Hematopoietic multipotent progenitor cell treated with erythropoietin and hydrocortisone succinate and interleukin-3 and kit ligand, for 15 days (in vitro differentiated cells): ENCODE measurements at regions not wholly inside any gene's neighbourhood (a gene's known extent, or its start where the extent isn't known, plus 50 kb on each side); places are given as distances from the start of the nearest gene placed in this dataset.

Experiments used
- DNase-seq: peaks from one replicate; pipeline ENCODE4 v3.0.0-alpha.2; 2015; ENCODE audit warnings: low spot score

- DNase-seq = no peak
Observed at GRCh38 chr2:7210712-7211111, 293.5 kb downstream of the RNF144A start.

GRCh38 chr2:7225848-7226247 is 308.6 kb downstream of the RNF144A start:
- DNase-seq = no peak

- no peak for DNase-seq
Observed at GRCh38 chr2:7226501-7226900, 309.3 kb downstream of the RNF144A start.

- DNase-seq = no peak
Observed at GRCh38 chr2:7233126-7233525, 315.9 kb downstream of the RNF144A start.

GRCh38 chr2:7237466-7237865 is 320.3 kb downstream of the RNF144A start:
- no peak for DNase-seq

- DNase-seq = no peak
Observed at GRCh38 chr2:7239078-7239477, 321.9 kb downstream of the RNF144A start.

- no peak for DNase-seq
Observed at GRCh38 chr2:7241041-7241745, 324.0 kb downstream of the RNF144A start.

GRCh38 chr2:7242189-7242867 is 325.1 kb downstream of the RNF144A start:
- no peak for DNase-seq

- no peak for DNase-seq
Observed at GRCh38 chr2:7243276-7243675, 326.1 kb downstream of the RNF144A start.

- DNase-seq = no peak
Observed at GRCh38 chr2:7256377-7256776, 339.2 kb downstream of the RNF144A start.

GRCh38 chr2:7262727-7263126 is 345.5 kb downstream of the RNF144A start:
- DNase-seq = no peak

GRCh38 chr2:7264791-7265190 is 347.6 kb downstream of the RNF144A start:
- DNase-seq = no peak

GRCh38 chr2:7265286-7265685 is 348.1 kb downstream of the RNF144A start:
- DNase-seq = no peak

- DNase-seq = no peak
Observed at GRCh38 chr2:7269106-7269643, 352.0 kb downstream of the RNF144A start.

GRCh38 chr2:7270011-7270431 is 352.8 kb downstream of the RNF144A start:
- DNase-seq = no peak

GRCh38 chr2:7272210-7272609 is 355.0 kb downstream of the RNF144A start:
- DNase-seq = no peak

GRCh38 chr2:7278984-7279383 is 361.8 kb downstream of the RNF144A start:
- no peak for DNase-seq

GRCh38 chr2:7279421-7279949 is 362.3 kb downstream of the RNF144A start:
- DNase-seq = no peak

GRCh38 chr2:7280790-7281189 is 363.6 kb downstream of the RNF144A start:
- DNase-seq = no peak

GRCh38 chr2:7281231-7282201 is 364.3 kb downstream of the RNF144A start:
- no peak for DNase-seq

- no peak for DNase-seq
Observed at GRCh38 chr2:7286120-7286519, 368.9 kb downstream of the RNF144A start.

- no peak for DNase-seq
Observed at GRCh38 chr2:7288484-7288883, 371.3 kb downstream of the RNF144A start.
